ENCODE measurements at regions not wholly inside any gene's neighbourhood (a gene's known extent, or its start where the extent isn't known, plus 50 kb on each side); places are given as distances from the start of the nearest gene placed in this dataset.
"Not testable (repeated sequence)": the region's sequence is repeated elsewhere in the genome, so short reads cannot be mapped to it uniquely, and the experiment has no call there.

- not testable (repeated sequence) for H3K4me1 ChIP-seq (ENCODE audit: control insufficient read depth, insufficient read depth, low read length); H3K4me3 ChIP-seq (ENCODE audit: low read depth, low read length); H3K9ac ChIP-seq (ENCODE audit: low read length); H3K9me3 ChIP-seq (ENCODE audit: control insufficient read depth, insufficient read depth, low read depth, low read length); H3K36me3 ChIP-seq (ENCODE audit: control insufficient read depth, insufficient read depth, low read length); H3K27me3 ChIP-seq (ENCODE audit: control insufficient read depth, insufficient read depth, low read length); H3K27ac ChIP-seq (ENCODE audit: low read depth, low read length)
Observed at GRCh38 chr9:94421951-94422350, 93.5 kb upstream of the NUTM2F start.

GRCh38 chr9:94425312-94425711, 96.9 kb upstream of the NUTM2F start:
- H3K27me3 ChIP-seq (ENCODE audit: control insufficient read depth, insufficient read depth, low read length); H3K4me3 ChIP-seq (ENCODE audit: low read depth, low read length); H3K27ac ChIP-seq (ENCODE audit: low read depth, low read length); H3K4me1 ChIP-seq (ENCODE audit: control insufficient read depth, insufficient read depth, low read length); H3K9me3 ChIP-seq (ENCODE audit: control insufficient read depth, insufficient read depth, low read depth, low read length); H3K36me3 ChIP-seq (ENCODE audit: control insufficient read depth, insufficient read depth, low read length); H3K9ac ChIP-seq (ENCODE audit: low read length): not testable (repeated sequence)

- not testable (repeated sequence) for H3K27ac ChIP-seq (ENCODE audit: low read depth, low read length); H3K36me3 ChIP-seq (ENCODE audit: control insufficient read depth, insufficient read depth, low read length); H3K9me3 ChIP-seq (ENCODE audit: control insufficient read depth, insufficient read depth, low read depth, low read length); H3K4me1 ChIP-seq (ENCODE audit: control insufficient read depth, insufficient read depth, low read length); H3K9ac ChIP-seq (ENCODE audit: low read length); H3K27me3 ChIP-seq (ENCODE audit: control insufficient read depth, insufficient read depth, low read length); H3K4me3 ChIP-seq (ENCODE audit: low read depth, low read length)
Observed at GRCh38 chr9:94437128-94437527, 108.7 kb upstream of the NUTM2F start.

GRCh38 chr9:94438336-94438735, 109.9 kb upstream of the NUTM2F start:
- not testable (repeated sequence) for H3K4me3 ChIP-seq (ENCODE audit: low read depth, low read length); H3K9ac ChIP-seq (ENCODE audit: low read length); H3K27ac ChIP-seq (ENCODE audit: low read depth, low read length); H3K9me3 ChIP-seq (ENCODE audit: control insufficient read depth, insufficient read depth, low read depth, low read length); H3K4me1 ChIP-seq (ENCODE audit: control insufficient read depth, insufficient read depth, low read length); H3K27me3 ChIP-seq (ENCODE audit: control insufficient read depth, insufficient read depth, low read length)
- H3K36me3 ChIP-seq (ENCODE audit: control insufficient read depth, insufficient read depth, low read length), result peaks cover 15% of the 10 kb centered on the region

GRCh38 chr9:94441146-94441545, 112.7 kb upstream of the NUTM2F start:
- H3K9me3 ChIP-seq (ENCODE audit: control insufficient read depth, insufficient read depth, low read depth, low read length); H3K27me3 ChIP-seq (ENCODE audit: control insufficient read depth, insufficient read depth, low read length); H3K9ac ChIP-seq (ENCODE audit: low read length); H3K4me1 ChIP-seq (ENCODE audit: control insufficient read depth, insufficient read depth, low read length); H3K27ac ChIP-seq (ENCODE audit: low read depth, low read length); H3K4me3 ChIP-seq (ENCODE audit: low read depth, low read length): not testable (repeated sequence)
- H3K36me3 ChIP-seq (ENCODE audit: control insufficient read depth, insufficient read depth, low read length), result peaks cover 17% of the 10 kb centered on the region

- no peaks in the 10 kb centered on the region for H3K4me1 ChIP-seq (ENCODE audit: control insufficient read depth, insufficient read depth, low read length)
- H3K9me3 ChIP-seq (ENCODE audit: control insufficient read depth, insufficient read depth, low read depth, low read length), result no peaks in the 10 kb centered on the region
- H3K4me3 ChIP-seq (ENCODE audit: low read depth, low read length), result no peak overlapping the region
- no peak overlapping the region for H3K9ac ChIP-seq (ENCODE audit: low read length)
- no peaks in the 10 kb centered on the region for H3K27me3 ChIP-seq (ENCODE audit: control insufficient read depth, insufficient read depth, low read length)
- 0 out of 2 replicates have a peak overlapping the region, but pooled peaks have one; percentile 38 for H3K27ac ChIP-seq (ENCODE audit: low read depth, low read length)
- peaks cover 20% of the 10 kb centered on the region for H3K36me3 ChIP-seq (ENCODE audit: control insufficient read depth, insufficient read depth, low read length)
Observed at GRCh38 chr9:94441796-94442195, 113.1 kb upstream of the PCAT7 start.

- Histone ChIP-seq H3K9me3 (ENCODE audit: control insufficient read depth, insufficient read depth, low read depth, low read length) (no peaks in the 10 kb centered on the region), H3K4me3 (ENCODE audit: low read depth, low read length) (no peak overlapping the region), H3K36me3 (ENCODE audit: control insufficient read depth, insufficient read depth, low read length) (peaks cover 27% of the 10 kb centered on the region), H3K27ac (ENCODE audit: low read depth, low read length) (no peak overlapping the region), H3K9ac (ENCODE audit: low read length) (no peak overlapping the region), H3K4me1 (ENCODE audit: control insufficient read depth, insufficient read depth, low read length) (no peaks in the 10 kb centered on the region), H3K27me3 (ENCODE audit: control insufficient read depth, insufficient read depth, low read length) (no peaks in the 10 kb centered on the region)
Observed at GRCh38 chr9:94443032-94443722, 111.7 kb upstream of the PCAT7 start.

GRCh38 chr9:94445863-94446262, 109.0 kb upstream of the PCAT7 start:
- no peak overlapping the region for H3K4me3 ChIP-seq (ENCODE audit: low read depth, low read length)
- H3K36me3 ChIP-seq (ENCODE audit: control insufficient read depth, insufficient read depth, low read length), result peaks cover 39% of the 10 kb centered on the region
- H3K27ac ChIP-seq (ENCODE audit: low read depth, low read length), result no peak overlapping the region

GRCh38 chr9:94449486-94449885, 105.4 kb upstream of the PCAT7 start:
- Histone ChIP-seq H3K27ac (ENCODE audit: low read depth, low read length) (no peak overlapping the region), H3K27me3 (ENCODE audit: control insufficient read depth, insufficient read depth, low read length) (no peaks in the 10 kb centered on the region), H3K9me3 (ENCODE audit: control insufficient read depth, insufficient read depth, low read depth, low read length) (no peaks in the 10 kb centered on the region), H3K4me3 (ENCODE audit: low read depth, low read length) (no peak overlapping the region), H3K36me3 (ENCODE audit: control insufficient read depth, insufficient read depth, low read length) (peaks cover 47% of the 10 kb centered on the region), H3K4me1 (ENCODE audit: control insufficient read depth, insufficient read depth, low read length) (peaks cover 6% of the 10 kb centered on the region), H3K9ac (ENCODE audit: low read length) (no peak overlapping the region)

More at GRCh38 chr9:94445863-94446262, 109.0 kb upstream of the PCAT7 start:
- no peaks in the 10 kb centered on the region for H3K27me3 ChIP-seq (ENCODE audit: control insufficient read depth, insufficient read depth, low read length)
- H3K9me3 ChIP-seq (ENCODE audit: control insufficient read depth, insufficient read depth, low read depth, low read length), result no peaks in the 10 kb centered on the region
- peaks cover 6% of the 10 kb centered on the region for H3K4me1 ChIP-seq (ENCODE audit: control insufficient read depth, insufficient read depth, low read length)
- H3K9ac ChIP-seq (ENCODE audit: low read length), result no peak overlapping the region

GRCh38 chr9:94464790-94465189, 90.1 kb upstream of the PCAT7 start:
- H3K4me1 ChIP-seq (ENCODE audit: control insufficient read depth, insufficient read depth, low read length), result no peaks in the 10 kb centered on the region

GRCh38 chr9:94472063-94472462, 82.8 kb upstream of the PCAT7 start:
- H3K27ac ChIP-seq (ENCODE audit: low read depth, low read length); H3K4me3 ChIP-seq (ENCODE audit: low read depth, low read length); H3K27me3 ChIP-seq (ENCODE audit: control insufficient read depth, insufficient read depth, low read length); H3K9ac ChIP-seq (ENCODE audit: low read length); H3K36me3 ChIP-seq (ENCODE audit: control insufficient read depth, insufficient read depth, low read length); H3K4me1 ChIP-seq (ENCODE audit: control insufficient read depth, insufficient read depth, low read length): not testable (repeated sequence)
- peaks cover 43% of the 10 kb centered on the region for H3K9me3 ChIP-seq (ENCODE audit: control insufficient read depth, insufficient read depth, low read depth, low read length)

More at GRCh38 chr9:94464790-94465189, 90.1 kb upstream of the PCAT7 start:
- no peak overlapping the region for H3K9ac ChIP-seq (ENCODE audit: low read length)
- H3K4me3 ChIP-seq (ENCODE audit: low read depth, low read length), result no peak overlapping the region
- H3K27ac ChIP-seq (ENCODE audit: low read depth, low read length), result no peak overlapping the region
- peaks cover 36% of the 10 kb centered on the region for H3K9me3 ChIP-seq (ENCODE audit: control insufficient read depth, insufficient read depth, low read depth, low read length)
- H3K27me3 ChIP-seq (ENCODE audit: control insufficient read depth, insufficient read depth, low read length), result no peaks in the 10 kb centered on the region
- H3K36me3 ChIP-seq (ENCODE audit: control insufficient read depth, insufficient read depth, low read length), result peaks cover 29% of the 10 kb centered on the region
